Left ventricle myocardium inferior (tissue), 1 donor: ENCODE measurements at regions not wholly inside any gene's neighbourhood (a gene's known extent, or its start where the extent isn't known, plus 50 kb on each side); places are given as distances from the start of the nearest gene placed in this dataset.

Experiments
- DNase-seq: peaks from one replicate; pipeline ENCODE4 v3.0.0-alpha.2; 2020
- H3K27ac ChIP-seq: fragments of 200-600 bp; replicated peaks from 2 replicates; pipeline ENCODE4 v1.8.0; 2021
- H3K27me3 ChIP-seq: fragments of 200-600 bp; 2 replicates; pipeline ENCODE4 v1.8.0; 2021; ENCODE audit warnings: low read depth
- H3K36me3 ChIP-seq: fragments of 200-600 bp; 2 replicates; pipeline ENCODE4 v1.8.0; 2021
- H3K4me1 ChIP-seq: fragments of 200-600 bp; 2 replicates; pipeline ENCODE4 v1.8.0; 2021
- H3K4me3 ChIP-seq: fragments of 200-600 bp; 2 replicates; pipeline ENCODE4 v1.8.0; 2021; ENCODE audit warnings: mild to moderate bottlenecking, moderate library complexity
- H3K9me3 ChIP-seq: fragments of 200-600 bp; replicated peaks from 2 replicates; pipeline ENCODE4 v1.8.0; 2021
- CTCF ChIP-seq: fragments of 200-600 bp; IDR thresholded peaks from 2 replicates; pipeline ENCODE4 v1.8.0; 2021; ENCODE audit warnings: antibody characterized with exemption, mild to moderate bottlenecking, borderline replicate concordance
- intact Hi-C: fragments of 100-400 bp; cut with micrococcal nuclease; formaldehyde crosslinking; loops from one replicate; pipeline ENCODE4 v1.11.0; 2022
- donor health status: DM: no; HTN: yes; CAD: no; lungs with severe emphysema.

- peaks cover 35% of the 10 kb centered on the region for H3K27me3 ChIP-seq
- no peak overlapping the region for H3K27ac ChIP-seq
- no peak overlapping the region for H3K4me3 ChIP-seq
- no peak for DNase-seq
- H3K4me1 ChIP-seq, result no peaks in the 10 kb centered on the region
- H3K36me3 ChIP-seq, result no peaks in the 10 kb centered on the region
- no peak for TF ChIP-seq CTCF
- intact Hi-C loops, result no loop called here
- no peaks in the 10 kb centered on the region for H3K9me3 ChIP-seq
Measured at GRCh38 chr15:98231696-98232440, 271.4 kb downstream of the ARRDC4 start.

- no peak for TF ChIP-seq CTCF
- DNase-seq, result no peak
- intact Hi-C loops, result no loop called here
Measured at GRCh38 chr15:98232761-98233160, 272.3 kb downstream of the ARRDC4 start.

GRCh38 chr15:98233873-98234272, 273.4 kb downstream of the ARRDC4 start:
- no peak for TF ChIP-seq CTCF

More at GRCh38 chr15:98232761-98233160, 272.3 kb downstream of the ARRDC4 start:
- Histone ChIP-seq H3K27ac (no peak overlapping the region), H3K36me3 (no peaks in the 10 kb centered on the region), H3K9me3 (no peaks in the 10 kb centered on the region), H3K4me3 (no peak overlapping the region), H3K27me3 (peaks cover 35% of the 10 kb centered on the region), H3K4me1 (no peaks in the 10 kb centered on the region)

GRCh38 chr15:98240303-98240702, 279.8 kb downstream of the ARRDC4 start:
- Histone ChIP-seq H3K27me3 (peaks cover 14% of the 10 kb centered on the region), H3K9me3 (no peaks in the 10 kb centered on the region), H3K36me3 (no peaks in the 10 kb centered on the region), H3K4me3 (no peak overlapping the region), H3K27ac (no peak overlapping the region), H3K4me1 (no peaks in the 10 kb centered on the region)
- intact Hi-C loops, result no loop called here
- DNase-seq, result no peak
- TF ChIP-seq CTCF, result no peak

More at GRCh38 chr15:98233873-98234272, 273.4 kb downstream of the ARRDC4 start:
- H3K4me3 ChIP-seq, result no peak overlapping the region
- no peaks in the 10 kb centered on the region for H3K36me3 ChIP-seq
- intact Hi-C loops, result no loop called here
- H3K9me3 ChIP-seq, result no peaks in the 10 kb centered on the region
- no peak for DNase-seq
- peaks cover 37% of the 10 kb centered on the region for H3K27me3 ChIP-seq
- H3K4me1 ChIP-seq, result no peaks in the 10 kb centered on the region
- H3K27ac ChIP-seq, result no peak overlapping the region

GRCh38 chr15:98241032-98241554, 280.6 kb downstream of the ARRDC4 start:
- peaks cover 6% of the 10 kb centered on the region for H3K9me3 ChIP-seq
- intact Hi-C loops, result no loop called here
- DNase-seq, result no peak

More at GRCh38 chr15:98241032-98241554, 280.6 kb downstream of the ARRDC4 start:
- no peak overlapping the region for H3K4me3 ChIP-seq
- TF ChIP-seq CTCF, result no peak
- no peak overlapping the region for H3K27ac ChIP-seq
- no peaks in the 10 kb centered on the region for H3K4me1 ChIP-seq
- no peaks in the 10 kb centered on the region for H3K36me3 ChIP-seq
- peaks cover 6% of the 10 kb centered on the region for H3K27me3 ChIP-seq
